RWPE1 (cell line): ENCODE measurements at regions not wholly inside any gene's neighbourhood (a gene's known extent, or its start where the extent isn't known, plus 50 kb on each side); places are given as distances from the start of the nearest gene placed in this dataset.

Experiments
- CTCF ChIA-PET: fragments of 350-600 bp; sonication (Branson Sonifier 250); formaldehyde crosslinking; extraction: SDS; loops from one replicate; lab custom pipeline; 2021; lab: Yijun Ruan, JAX
- POLR2A ChIA-PET: fragments of 400-600 bp; formaldehyde crosslinking; extraction: SDS; loops from one replicate; lab custom pipeline; 2020; ENCODE audit warnings: antibody characterized with exemption; ENCODE audit not compliant: low non-redundant PET; lab: Yijun Ruan, JAX
- DNase-seq: peaks from one replicate; pipeline ENCODE4 v3.0.0; 2012; ENCODE audit warnings: low spot score
- H3K27ac ChIP-seq: fragments of 450-650 bp; 2 replicates; pipeline ENCODE4 v1.5.1; 2017
- TF ChIP-seq, protein P1 (sequence below): fragments of 450-650 bp; conservative IDR thresholded peaks from 2 replicates; pipeline ENCODE4 v1.5.1; 2017; ENCODE audit warnings: low read depth, mild to moderate bottlenecking

DNA sequence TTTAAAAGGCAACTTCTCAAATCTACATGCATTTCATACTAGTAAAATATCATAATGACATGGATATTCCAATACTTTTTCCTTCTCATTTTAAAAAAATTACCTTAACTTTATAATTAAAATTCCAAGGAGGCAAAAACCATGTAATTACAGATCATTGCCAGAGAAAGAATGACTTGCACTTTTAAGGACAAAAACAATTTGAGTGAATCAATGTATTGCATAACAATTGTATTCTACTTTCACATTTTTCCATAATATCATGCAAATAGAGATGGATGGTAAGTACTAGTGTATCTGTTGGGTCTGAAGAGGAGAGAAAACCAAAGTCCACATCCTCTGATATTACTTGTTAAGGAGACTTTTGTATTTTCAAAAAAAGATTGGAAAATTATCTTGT is 89.5 kb upstream of the NCK2 start:
- ChIA-PET POLR2A (no interaction called here), CTCF (no interaction called here)
- no peak overlapping the region for H3K27ac ChIP-seq
- no peak for DNase-seq
- TF ChIP-seq, protein P1, sequence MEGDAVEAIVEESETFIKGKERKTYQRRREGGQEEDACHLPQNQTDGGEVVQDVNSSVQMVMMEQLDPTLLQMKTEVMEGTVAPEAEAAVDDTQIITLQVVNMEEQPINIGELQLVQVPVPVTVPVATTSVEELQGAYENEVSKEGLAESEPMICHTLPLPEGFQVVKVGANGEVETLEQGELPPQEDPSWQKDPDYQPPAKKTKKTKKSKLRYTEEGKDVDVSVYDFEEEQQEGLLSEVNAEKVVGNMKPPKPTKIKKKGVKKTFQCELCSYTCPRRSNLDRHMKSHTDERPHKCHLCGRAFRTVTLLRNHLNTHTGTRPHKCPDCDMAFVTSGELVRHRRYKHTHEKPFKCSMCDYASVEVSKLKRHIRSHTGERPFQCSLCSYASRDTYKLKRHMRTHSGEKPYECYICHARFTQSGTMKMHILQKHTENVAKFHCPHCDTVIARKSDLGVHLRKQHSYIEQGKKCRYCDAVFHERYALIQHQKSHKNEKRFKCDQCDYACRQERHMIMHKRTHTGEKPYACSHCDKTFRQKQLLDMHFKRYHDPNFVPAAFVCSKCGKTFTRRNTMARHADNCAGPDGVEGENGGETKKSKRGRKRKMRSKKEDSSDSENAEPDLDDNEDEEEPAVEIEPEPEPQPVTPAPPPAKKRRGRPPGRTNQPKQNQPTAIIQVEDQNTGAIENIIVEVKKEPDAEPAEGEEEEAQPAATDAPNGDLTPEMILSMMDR: no peak

DNA sequence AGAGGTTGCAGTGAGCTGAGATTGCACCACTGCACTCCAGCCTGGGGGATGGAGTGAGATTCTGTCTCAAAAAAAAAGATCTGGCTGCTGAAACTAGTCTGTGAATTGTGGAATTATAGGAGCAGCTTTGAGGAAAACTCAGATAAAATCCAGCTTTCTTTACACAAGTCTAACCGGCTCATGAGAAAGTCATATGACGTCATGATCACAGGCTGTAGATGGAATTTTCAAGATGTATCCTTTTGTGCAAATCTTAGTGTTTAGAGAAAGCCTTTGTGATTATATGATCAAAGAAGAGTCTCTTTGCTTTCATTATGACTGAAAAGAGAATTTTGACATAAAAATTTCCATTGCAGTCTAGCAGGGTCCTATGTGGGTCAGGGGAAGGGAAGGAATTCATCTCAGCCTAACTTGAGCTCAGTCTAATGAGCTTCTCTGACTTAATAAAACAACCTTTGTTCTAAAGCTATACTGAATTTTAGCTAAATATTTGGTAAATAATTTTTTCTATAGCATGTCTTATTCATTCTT is 90.2 kb upstream of the NCK2 start:
- POLR2A ChIA-PET: no interaction called here
- TF ChIP-seq, protein P1: no peak
- no peak overlapping the region for H3K27ac ChIP-seq
- CTCF ChIA-PET: no interaction called here
- DNase-seq: no peak

DNA sequence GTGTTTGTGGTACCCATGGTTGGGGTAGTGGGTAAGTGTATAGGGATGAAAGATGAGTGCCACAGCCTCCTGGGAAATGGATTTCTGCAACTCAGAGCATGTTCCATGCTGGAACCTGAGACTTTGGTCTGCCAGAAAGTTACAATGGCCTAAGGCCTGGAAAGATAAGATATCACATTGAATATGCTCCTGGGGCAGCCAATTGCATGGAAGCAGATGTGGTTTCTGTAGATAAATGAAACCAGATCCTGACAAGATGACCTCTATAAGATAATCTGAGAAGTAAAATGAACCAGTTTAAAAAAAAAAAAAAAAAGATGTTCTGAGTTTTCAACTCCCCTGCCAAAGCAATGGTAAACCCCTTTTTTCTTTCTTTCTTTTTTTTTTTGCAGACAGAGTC is 91.4 kb upstream of the NCK2 start:
- no peak for DNase-seq
- POLR2A ChIA-PET: no interaction called here
- TF ChIP-seq, protein P1: no peak
- H3K27ac ChIP-seq: no peak overlapping the region
- CTCF ChIA-PET: interaction anchor here (0.6 kb wide), 1 partner anchor 294 kb away, joined by 3 read pairs; no protein-coding TSS in a partner anchor

DNA sequence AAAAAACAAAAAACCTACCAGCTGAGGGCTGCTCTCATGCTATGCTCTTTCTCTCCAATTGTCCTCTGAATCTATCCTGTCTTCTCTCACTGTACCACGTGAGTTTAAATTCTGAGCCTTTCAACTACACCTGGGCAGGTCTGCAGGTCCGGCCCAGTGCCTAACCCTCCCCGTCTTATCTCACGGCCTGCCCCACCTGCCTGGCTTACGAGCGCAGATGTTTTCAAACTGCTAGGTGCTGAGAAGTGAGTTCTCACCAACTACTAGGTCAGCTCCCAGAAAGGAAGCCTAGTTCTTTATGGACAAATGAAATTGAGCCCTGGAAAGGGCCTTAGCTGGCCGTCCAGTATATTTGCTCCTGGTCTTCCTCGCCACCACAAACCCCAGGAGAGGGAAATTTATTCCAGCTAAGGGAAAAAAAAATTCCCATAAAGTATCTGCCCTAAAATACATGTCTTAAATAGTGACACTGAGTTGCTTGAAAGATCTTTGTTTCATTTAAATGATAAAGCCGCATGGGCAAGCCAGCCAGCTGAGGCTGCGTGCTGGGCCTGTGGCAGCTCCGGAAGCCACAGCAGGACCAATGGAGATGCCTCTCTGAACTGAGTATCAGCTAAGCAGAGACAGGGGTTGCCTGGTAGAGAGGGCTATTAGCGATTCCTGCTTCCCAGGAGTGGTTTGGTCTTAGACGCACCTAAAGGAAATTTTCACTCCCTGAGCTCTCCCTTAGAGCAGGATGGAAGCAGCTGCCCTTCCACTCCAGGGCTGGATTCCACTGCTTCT is 92.5 kb upstream of the NCK2 start:
- DNase-seq: no peak
- TF ChIP-seq, protein P1: no peak
- POLR2A ChIA-PET: no interaction called here
- CTCF ChIA-PET: interaction anchor here (0.7 to 0.9 kb wide), 2 partner anchors 77 to 139 kb away, joined by 3 read pairs; no protein-coding TSS in a partner anchor
- no peak overlapping the region for H3K27ac ChIP-seq

DNA sequence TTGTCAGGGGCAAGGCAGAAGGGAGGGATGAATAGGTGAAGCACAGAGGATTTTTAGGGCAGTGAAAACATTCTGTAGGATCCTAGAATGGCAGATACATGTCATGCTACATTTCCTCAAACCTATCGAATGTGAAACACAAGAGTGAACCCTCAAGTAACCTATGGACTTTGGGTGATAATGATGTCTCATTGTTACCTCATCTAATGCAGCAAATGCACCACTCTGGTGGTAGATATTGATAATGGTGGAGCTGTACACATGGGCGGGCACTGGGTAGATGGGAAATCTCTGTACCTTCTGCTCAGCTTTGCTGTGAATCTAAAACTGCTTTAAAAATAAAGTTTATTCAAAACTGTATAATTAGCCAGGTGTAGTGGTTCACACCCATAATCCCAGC is 95.2 kb upstream of the NCK2 start:
- TF ChIP-seq, protein P1: no peak
- ChIA-PET CTCF (interaction anchor here (0.7 kb wide), 1 partner anchor 139 kb away, joined by 3 read pairs; no protein-coding TSS in a partner anchor), POLR2A (no interaction called here)
- H3K27ac ChIP-seq: no peak overlapping the region
- no peak for DNase-seq

DNA sequence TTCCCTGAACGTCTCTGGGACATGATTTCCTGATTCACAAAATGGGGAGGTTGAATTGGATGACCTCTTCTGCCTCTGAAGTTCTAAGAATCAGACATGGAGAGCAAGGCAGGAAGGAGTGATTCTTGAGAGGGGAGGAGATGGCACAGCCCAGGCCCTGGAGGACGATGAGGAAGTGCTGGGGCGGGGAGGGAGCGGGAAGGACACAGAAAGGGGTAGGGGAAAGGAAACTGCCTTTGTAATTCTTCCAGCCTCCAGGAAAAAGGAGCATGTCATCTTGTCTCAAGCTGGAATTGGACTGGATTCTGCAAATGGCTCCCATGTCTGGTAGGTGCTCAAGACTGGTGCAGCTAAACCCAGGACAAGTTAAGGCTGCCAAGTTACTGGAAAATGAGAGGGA is 97.0 kb upstream of the NCK2 start:
- ChIA-PET POLR2A (no interaction called here), CTCF (no interaction called here)
- TF ChIP-seq, protein P1: no peak
- no peak overlapping the region for H3K27ac ChIP-seq
- no peak for DNase-seq
